GM12875 (cell line): ENCODE measurements at regions not wholly inside any gene's neighbourhood (a gene's known extent, or its start where the extent isn't known, plus 50 kb on each side); places are given as distances from the start of the nearest gene placed in this dataset.

Source experiments
- H3K4me3 ChIP-seq: one replicate; pipeline ENCODE4 v1.5.1; 2011; ENCODE audit warnings: low read depth, low read length, control low read depth
- CTCF ChIP-seq: IDR thresholded peaks from 2 replicates; pipeline ENCODE4 v1.5.1; 2011; ENCODE audit warnings: low read depth, mild to moderate bottlenecking, control low read depth, inconsistent platforms, low read length, moderate library complexity, borderline replicate concordance; ENCODE audit not compliant: insufficient read depth

- no peak for TF ChIP-seq CTCF
- H3K4me3 ChIP-seq: no peak overlapping the region
These were observed 444.8 kb downstream of the ATP23 start for GRCh38 chr12:58386136-58386535.

GRCh38 chr12:58387199-58387598 lies 445.8 kb downstream of the ATP23 start:
- no peak overlapping the region for H3K4me3 ChIP-seq
- TF ChIP-seq CTCF: no peak

- TF ChIP-seq CTCF: no peak
- no peak overlapping the region for H3K4me3 ChIP-seq
These were observed 446.9 kb downstream of the ATP23 start for GRCh38 chr12:58388261-58388660.

GRCh38 chr12:58393152-58393551 lies 451.8 kb downstream of the ATP23 start:
- TF ChIP-seq CTCF: no peak

GRCh38 chr12:58395056-58395455 lies 453.7 kb downstream of the ATP23 start:
- TF ChIP-seq CTCF: no peak
- H3K4me3 ChIP-seq: no peak overlapping the region

More at GRCh38 chr12:58393152-58393551, 451.8 kb downstream of the ATP23 start:
- no peak overlapping the region for H3K4me3 ChIP-seq

GRCh38 chr12:58395470-58395869 lies 454.1 kb downstream of the ATP23 start:
- no peak for TF ChIP-seq CTCF
- no peak overlapping the region for H3K4me3 ChIP-seq

- no peak for TF ChIP-seq CTCF
- H3K4me3 ChIP-seq: no peak overlapping the region
These were observed 454.9 kb downstream of the ATP23 start for GRCh38 chr12:58396239-58396638.
